Smooth muscle cell of the brain vasculature (primary cell): ENCODE measurements at regions not wholly inside any gene's neighbourhood (a gene's known extent, or its start where the extent isn't known, plus 50 kb on each side); places are given as distances from the start of the nearest gene placed in this dataset.

Experiments used
- DNase-seq: peaks from one replicate; pipeline ENCODE4 v3.0.0-alpha.2; 2012; ENCODE audit warnings: low read depth, low spot score

DNA sequence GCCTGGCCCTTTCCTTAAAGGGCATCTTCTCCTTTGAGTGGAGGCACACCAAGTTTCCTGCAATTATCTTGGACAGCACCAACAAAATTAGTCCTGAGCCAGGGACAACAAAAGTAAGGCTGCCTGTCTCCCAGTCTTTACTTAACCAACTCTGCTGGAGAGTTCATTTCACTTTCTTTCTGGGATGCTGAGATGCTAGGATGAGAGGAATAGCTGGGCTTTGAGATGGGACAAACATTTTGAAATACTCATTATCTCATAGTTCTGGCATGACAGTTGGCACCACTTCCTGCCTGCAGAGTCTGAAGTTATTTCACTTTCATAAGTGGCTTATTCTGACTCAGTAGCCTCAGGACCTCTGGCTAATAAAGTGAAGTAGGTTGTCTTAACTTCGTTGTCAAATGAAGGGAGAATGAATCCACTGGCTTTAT lies 157.0 kb downstream of the C9orf152 start:
- no peak for DNase-seq

DNA sequence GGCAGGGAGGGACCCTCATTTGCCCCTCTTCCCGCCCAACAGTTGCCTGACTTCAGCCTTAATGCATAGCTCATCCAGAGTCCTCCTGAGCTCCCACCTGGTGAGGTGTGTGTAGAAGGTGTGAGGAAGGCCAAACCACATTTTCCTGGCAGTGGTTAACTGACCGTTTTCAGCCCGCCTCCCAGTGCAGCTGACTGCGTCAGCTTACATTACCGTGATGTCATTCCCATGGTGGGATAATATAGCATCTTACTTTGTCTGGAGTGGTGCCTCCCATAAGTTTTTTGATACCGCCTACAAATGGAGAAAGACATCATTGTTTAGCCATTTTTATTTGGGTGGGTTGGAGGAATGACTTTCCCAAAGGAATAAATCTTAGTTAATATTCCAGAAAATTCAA lies 151.9 kb downstream of the C9orf152 start:
- no peak for DNase-seq

DNA sequence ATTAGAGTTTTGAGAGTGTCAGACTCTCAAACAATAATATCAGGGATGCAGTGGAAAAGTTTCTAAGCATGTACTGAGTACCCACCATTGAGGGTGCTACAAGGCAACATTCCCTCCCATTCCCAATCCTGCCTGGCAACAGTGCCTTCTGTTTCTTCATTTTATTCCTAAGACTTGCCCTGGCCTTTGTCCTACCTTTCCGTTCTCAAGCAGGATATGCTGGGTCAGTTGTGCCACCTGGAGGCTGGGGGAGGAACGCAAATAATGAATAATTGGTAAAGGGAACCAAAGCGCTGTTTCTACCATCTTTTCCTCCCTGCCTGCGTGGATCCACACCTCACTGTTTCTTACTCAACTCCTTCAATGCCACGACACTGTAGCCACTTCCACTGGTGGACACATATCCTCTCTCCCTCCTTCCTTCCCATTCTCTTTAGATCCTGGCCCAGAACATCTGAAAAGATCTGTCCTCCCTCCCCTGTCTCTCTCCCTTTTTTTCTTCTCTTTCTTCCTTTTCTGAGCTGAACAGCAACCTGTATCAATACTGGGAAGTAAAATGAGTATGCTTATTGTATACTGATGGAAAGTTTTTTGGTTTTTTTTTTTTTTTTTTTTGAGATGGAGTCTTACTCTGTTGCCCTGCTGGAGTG lies 149.5 kb downstream of the C9orf152 start:
- no peak for DNase-seq

GRCh38 chr9:110059461-110059860 lies 148.5 kb downstream of the C9orf152 start:
- no peak for DNase-seq

DNA sequence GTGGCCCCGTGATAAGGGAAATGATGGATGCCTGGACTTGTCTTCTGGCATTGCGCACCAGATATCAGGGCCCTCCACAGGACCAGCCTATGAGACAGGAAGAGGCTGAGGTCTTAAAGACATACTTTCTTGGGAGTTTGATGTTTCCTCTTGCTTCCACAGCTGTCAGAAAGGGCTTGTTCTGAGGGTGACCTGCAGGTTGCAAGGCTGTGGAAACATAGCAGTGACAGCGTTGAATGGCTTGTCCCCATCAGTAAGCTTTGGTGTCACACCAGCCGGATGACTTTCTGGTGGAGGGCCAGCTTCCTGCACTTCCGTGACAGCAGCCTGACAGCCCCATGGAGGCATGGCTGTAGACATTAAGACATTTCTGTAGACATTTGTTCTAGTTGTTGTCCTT lies 143.2 kb downstream of the C9orf152 start:
- no peak for DNase-seq

DNA sequence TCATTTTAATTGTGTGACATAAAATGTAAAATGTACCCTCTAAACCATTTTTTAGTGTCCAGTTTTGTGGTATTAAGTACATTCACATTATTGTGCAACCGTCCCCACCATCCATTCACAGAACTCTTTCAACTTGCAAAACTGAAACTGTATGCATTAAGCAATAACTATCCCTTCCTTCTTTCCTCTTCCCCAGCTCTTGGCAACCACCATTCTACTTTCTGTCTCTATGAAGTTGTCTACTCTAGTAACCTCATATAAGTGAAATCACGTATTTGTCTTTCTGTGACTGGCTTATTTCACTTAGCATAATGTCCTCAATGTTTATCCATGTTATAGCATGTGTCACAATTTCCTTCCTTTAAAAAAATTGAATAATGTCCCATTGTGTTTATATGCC lies 142.4 kb downstream of the C9orf152 start:
- no peak for DNase-seq

DNA sequence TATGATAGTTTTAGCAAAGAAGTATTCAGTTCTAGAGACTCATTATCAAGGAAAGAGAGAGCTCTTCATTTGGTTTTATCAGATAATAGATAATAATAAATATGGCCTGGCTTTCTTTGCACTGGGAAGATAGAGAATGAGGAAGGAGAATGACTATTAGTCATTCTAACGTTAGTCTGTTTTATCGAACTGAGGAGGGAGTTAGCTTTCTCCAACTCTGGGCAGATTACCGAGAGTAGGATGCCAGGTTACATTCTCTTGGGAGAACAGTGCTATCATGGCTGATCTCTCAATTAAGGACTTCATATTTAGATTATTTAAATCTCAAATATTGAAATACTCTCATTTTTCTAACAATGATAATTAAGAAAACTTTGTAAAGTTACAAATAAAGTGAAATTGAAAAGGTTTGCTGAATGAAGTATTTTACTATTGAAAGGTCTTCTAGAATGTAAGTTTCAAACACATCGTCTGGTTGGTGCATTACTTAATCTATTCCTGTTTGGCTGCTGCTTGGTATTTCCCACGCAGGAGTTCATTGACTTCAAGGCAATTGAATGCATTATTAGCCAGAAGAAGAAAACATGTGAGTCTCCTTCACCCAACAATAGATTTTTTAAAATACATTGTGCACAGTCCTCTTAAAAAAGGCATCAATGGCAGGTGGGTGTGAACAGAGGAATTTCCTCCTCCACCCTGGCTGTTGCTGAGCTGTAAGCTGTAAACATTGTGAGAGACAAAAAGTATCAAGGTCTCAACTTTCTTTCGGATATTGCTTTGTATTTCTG lies 140.8 kb downstream of the C9orf152 start:
- no peak for DNase-seq

DNA sequence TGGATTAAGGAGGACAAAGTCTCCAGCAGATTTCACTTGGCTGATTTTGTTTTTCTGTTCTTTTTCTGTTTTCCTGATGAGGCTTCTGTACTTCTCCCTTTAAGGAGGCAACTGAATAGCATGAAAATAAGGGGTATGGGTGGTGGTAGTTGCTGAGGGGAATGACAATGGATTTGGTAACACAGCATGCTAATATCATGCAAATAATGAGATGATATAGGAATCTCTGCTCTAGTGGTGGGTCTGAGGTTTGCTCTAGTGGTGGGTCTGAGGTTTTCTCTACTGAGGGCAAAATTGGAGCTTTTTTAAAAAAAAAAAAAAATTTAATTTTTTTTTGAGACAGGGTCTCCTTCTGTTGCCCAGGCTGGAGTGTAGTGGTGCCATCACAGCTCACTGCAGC lies 139.7 kb downstream of the C9orf152 start:
- no peak for DNase-seq

GRCh38 chr9:110069326-110070248 lies 138.4 kb downstream of the C9orf152 start:
- DNase-seq: no peak

DNA sequence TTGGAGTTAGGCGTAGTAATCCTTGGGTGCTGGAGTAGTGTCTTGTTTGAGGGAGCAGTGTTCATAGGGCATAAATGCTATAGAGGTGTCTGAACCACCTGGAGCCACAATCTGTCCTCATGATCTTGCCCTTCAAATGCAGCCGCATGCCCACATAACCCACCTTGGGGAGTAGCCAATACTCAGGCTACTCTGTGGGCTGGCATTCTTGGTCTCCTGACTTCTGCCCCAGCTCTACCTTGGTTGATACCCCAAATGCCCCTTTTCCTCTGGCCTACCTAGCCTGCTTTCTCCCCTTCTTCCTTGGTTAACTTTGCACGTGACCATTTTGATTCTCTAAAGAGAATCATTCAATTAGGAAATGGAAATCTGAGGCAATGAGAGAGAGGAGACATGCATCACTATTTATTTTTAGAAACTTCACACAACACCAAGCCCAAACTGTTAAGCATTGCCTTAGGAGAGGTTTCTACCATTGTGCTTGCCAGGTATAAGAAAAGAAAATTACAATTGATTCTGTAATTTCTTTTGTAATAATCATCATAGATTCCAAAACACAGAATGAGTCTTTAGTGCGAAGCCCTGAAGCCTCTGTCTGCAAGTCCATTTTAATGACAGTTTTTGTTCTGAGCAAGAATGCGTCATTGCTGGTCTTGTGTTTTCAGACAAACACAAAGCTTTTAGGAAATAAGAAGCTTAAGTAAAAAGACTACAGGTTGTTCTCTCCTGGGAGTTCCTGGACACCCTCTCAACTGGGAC lies 135.2 kb downstream of the C9orf152 start:
- no peak for DNase-seq

GRCh38 chr9:110073356-110073905 lies 134.5 kb downstream of the C9orf152 start:
- no peak for DNase-seq

- DNase-seq: no peak
Observed at GRCh38 chr9:110076894-110077725, 130.8 kb downstream of the C9orf152 start.

- no peak for DNase-seq
Observed at GRCh38 chr9:110077925-110078324, 130.0 kb downstream of the C9orf152 start.

DNA sequence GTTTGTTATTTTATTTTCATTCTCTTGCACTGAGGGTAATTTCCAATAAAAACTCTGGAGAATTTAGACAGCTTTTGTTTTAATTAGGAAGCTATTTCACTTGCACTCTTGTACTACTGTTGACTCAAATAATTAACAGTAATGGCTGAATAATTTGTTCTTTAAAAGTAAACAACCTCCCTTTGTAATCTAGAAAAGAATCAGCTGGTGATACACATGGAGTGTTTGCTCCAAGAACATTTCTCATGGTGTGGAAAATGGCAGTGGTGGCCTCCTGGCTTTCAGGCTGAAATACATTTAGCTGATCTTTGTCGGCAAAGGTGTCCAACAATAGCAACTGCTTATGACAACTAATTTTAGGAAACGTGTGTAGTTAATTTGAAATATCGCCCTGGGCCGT lies 129.4 kb downstream of the C9orf152 start:
- DNase-seq: no peak

- DNase-seq: no peak
Observed at GRCh38 chr9:110081395-110081794, 126.6 kb downstream of the C9orf152 start.

DNA sequence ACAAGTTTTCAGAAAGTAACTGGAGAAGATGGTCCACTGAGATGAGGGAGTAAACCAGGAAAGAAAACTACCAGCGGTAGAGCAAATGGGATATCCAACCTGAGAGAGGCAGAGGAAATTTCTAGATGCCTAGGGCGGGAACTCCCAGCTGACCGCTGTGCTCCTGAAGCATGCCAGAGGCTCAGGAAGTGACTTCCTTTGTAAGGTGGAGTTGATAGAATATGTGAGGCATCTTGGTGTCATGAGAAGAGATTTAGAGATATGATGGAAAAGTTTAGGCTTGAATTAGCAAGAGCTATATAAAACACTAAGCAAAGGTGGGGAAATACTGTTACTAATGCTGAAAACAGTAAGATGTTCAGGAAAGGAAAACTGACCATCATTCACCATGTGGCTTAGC lies 124.1 kb downstream of the C9orf152 start:
- DNase-seq: no peak

- no peak for DNase-seq
Observed at GRCh38 chr9:110086537-110086936, 121.4 kb downstream of the C9orf152 start.

DNA sequence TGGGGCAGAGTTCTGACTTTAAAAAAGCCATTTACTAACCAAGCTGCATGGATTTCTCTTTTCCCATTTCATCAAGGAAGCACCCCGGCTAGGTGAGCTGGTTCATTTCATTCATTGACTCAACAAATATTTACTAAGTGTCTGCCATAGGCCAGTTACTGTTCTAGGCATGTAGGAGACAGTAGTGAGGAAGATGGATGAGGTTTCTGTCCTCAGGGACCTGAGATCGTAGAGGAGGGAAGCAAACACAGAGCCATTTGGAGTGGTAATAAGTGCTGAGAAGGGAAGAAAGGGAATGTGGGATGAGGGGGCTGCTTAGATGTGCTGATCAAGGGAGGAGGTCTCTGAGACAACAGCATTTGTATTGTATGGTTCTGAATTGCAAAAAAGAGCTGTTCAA lies 120.4 kb downstream of the C9orf152 start:
- DNase-seq: no peak

- DNase-seq: no peak
Observed at GRCh38 chr9:110088099-110088498, 119.9 kb downstream of the C9orf152 start.

DNA sequence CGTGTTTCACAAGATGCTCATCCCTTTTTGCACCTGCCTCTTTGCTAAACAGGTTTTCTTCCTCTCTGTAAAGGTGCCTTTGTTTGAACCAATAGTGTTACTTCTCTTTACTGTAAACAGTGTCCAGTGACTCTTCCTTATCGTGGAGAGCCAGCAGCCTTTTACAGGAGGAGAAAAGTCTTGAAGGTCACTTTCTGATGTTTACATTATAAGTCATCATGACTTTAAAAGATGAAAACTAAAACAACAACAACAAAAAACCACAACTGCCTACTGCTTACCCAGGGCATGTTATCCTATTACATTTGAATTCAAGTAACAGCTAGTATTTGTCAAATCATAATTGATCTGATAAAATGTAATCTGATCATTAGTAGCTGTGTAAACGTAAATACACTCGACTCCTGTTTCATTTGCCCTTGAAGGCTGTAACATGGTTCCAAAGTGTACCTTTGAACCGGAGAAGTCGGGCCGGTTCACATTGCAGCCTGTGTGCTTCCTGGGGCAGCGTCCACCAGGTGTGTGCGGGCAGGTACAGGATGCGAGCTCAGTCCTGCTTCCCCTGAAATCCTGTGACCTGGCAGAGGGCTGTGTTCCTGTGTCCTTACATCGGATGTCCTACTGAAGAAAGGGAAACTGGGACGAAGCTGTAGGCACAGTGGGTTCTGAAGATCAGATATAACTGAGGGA lies 118.1 kb downstream of the C9orf152 start:
- DNase-seq: no peak
